IPS-11a (cell line): ENCODE measurements at regions not wholly inside any gene's neighbourhood (a gene's known extent, or its start where the extent isn't known, plus 50 kb on each side); places are given as distances from the start of the nearest gene placed in this dataset.
"Not testable (repeated sequence)": the region's sequence is repeated elsewhere in the genome, so short reads cannot be mapped to it uniquely, and the experiment has no call there.

Source experiments
- H3K4me3 ChIP-seq: one replicate; pipeline ENCODE4 v1.5.1; 2013; ENCODE audit warnings: low read depth, low read length, control low read depth

DNA sequence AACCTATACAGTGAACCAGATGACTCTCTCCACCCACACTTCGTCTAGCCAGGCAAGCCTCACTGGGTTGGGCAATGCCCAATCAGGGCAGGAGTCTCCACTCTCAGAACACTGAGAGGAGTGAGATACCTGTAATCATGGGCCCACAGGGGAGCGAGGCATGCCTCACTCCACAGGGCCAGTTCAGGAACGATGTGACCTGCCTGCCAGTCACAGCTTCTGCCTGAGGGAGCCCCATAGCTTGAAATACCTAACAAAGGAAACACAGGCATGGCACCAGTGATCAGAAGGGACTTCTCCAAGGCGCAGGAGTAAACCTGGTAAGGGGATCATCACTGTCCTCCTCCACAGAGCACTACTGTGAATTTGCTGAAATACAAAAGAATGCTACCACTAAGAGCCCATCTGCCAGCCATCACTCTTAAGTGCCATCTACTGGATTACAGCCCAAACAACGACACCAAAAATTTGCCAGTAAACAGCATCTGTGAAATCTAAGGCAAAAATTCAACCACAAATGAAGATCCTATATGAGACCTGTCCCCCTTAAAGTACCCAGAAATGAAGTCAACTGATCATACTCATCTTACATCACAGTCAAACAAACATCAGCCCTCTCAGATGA, 689.9 kb upstream of the SEMA6D start:
- H3K4me3 ChIP-seq: no peak overlapping the region

DNA sequence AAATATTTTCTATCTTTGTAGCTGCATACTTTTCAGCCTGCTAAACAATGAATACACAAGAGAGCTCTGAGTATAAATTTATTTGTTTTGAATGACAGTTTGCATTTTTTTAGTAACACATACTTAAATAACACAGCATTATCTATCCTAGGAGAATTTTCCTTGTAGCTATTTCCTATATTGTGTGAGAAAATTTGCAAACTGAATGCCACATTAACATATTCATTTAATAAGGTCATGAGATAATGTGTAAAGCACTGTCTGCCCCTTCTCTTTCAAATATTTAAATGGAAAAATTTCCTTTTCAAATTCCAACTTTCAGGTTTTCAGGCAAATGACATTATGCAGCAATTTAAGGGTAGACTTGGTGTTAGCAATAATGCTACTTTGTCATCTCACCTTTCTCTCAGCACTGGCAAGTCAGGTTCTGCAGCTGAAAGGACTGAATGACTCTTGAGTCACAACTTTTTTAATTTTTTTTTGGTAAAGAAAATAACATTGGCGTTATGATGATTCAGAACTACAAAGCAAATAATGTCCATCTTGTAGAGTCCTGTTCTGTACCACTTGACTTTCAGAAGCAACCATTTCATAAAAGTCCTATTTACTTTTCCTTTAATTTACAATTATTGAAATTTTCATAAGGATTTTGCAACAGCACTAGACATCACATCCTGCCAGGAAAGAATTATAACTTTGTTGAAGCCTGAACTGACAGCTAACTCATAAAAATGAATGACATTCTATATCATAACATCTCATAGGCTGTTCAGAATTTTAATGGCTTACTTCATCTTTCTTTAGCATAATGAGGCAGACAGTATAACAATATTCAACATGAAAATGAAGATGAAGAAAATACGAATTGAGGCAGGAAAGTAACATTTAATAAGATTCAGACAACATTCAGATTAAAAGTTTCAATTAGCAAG, 681.6 kb upstream of the SEMA6D start:
- H3K4me3 ChIP-seq: no peak overlapping the region

DNA sequence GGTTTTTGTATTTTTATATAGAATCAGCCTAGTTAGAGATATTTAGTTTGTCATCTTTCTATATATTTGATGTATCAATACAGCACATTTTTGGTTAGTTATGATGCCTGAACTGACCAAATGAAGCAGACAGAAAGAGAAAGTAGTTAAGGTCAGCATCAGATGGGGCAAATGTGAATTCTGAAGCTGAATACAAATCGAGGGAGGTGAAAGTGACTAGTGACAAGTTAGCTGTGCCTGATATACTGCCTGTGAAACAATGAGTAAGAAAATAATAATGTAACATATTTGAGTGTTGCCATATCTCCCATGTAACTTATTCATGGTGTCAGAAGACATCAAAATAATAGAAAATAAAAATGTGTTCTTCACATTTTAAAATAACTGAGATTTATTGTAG, 680.3 kb upstream of the SEMA6D start:
- H3K4me3 ChIP-seq: no peak overlapping the region

DNA sequence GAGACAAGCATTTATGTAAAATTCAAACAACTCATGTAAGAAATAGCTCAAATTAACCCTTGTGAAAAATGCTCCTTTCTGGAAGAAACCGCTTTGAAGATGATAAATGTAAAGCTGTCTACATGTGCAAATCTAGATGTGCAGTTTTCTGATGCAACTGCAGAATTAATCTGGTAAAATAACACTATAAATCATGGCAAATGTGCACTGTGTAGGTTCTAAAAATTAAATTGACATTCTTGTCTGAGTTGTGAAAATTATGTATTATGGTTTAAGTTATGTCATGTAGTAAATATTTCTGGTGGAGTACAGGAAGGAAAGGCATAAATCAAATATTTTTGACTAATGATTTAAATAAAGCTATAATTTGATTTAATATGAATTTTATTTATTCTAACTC, 678.1 kb upstream of the SEMA6D start:
- H3K4me3 ChIP-seq: no peak overlapping the region

DNA sequence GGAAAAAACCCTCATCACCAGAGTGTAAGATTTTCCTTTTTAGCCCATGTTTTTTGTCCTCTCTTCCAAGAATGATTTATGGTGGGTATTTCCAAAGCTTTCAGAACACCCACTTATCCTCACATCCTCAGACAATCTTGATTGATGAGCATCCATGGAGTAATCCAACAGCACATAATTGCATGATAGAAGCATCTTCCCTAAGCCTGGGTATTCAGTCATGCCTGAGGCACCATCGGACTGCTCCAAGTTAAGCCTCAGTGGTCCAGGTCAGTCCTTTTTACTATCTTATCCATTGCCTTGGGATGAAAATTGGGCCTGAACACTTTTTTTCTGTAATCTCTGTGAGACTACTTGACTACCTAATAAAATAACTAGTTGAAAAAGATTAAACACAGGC, 676.0 kb upstream of the SEMA6D start:
- no peak overlapping the region for H3K4me3 ChIP-seq

DNA sequence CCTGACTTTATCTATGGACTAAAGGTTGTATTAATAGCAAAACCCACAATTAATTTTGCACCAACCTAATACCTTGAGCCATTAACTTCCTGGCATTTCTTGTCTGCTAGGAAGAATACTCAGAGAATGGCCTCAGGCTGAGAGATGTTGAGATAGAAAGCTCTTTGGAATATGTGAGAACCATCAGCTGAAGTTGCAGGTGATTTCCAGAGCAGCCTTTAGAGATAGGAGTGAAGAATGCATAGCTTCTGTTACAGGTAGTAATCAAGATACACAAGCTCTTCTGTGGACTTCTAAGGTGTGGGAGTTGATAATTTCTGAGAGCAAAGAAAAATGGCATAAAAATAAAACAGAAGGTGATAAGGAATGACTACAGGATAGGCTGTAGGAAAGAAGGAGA, 669.3 kb upstream of the SEMA6D start:
- H3K4me3 ChIP-seq: not testable (repeated sequence)

DNA sequence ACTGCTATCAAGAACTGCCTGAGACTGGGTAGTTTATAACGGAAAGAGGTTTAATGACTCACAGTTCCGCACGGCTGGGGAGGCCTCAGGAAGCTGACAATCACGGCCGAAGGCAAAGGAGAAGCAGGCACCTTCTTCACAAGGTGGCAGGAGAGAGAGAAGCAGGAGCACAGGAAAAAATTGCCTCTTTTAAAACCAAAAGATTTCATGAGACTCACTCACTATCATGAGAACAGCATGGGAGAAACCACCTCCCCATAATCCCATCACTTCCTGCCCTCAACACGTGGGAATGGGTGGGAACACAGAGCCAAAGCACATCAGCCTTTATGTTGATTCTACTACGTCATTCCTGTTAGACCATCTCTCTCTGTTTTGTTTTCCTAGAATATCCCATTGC, 650.9 kb upstream of the SEMA6D start:
- no peak overlapping the region for H3K4me3 ChIP-seq

DNA sequence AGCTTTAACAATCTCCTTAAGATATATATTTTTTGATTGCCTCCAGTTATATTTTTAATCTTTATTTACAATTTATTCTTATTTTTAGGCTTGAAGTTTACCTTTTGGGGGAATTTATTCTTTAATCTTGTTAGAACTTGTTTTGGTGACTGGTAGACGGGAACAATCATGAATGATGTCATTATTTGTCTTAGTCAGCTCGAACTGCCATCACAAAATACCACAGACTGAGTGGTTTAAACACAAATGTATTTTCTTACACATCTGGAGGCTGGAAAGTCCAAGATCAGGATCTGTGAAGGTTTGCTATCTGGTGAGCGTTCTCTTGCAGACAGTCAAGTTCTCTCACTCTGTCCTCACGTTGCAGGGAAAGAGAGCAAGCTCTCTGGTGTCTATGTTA, 639.5 kb upstream of the SEMA6D start:
- not testable (repeated sequence) for H3K4me3 ChIP-seq

DNA sequence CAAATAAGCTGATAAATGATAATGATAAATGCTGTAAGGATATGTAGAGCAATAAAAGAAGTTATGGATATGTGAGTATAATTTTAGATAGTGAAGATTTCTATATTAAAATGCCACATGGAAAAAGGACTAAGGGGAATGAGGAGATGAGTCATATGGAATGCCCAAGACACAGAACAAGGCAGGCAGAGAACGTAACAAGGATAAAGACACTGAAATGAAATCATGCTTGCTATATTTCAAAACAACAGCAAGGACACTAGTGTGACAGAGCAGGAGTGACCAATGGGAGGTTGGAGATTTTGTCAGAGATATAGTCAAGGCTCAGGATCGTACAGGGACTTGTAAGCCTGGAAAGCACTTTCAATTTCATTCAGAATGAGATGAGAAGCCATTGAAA, 621.5 kb upstream of the SEMA6D start:
- H3K4me3 ChIP-seq: no peak overlapping the region

DNA sequence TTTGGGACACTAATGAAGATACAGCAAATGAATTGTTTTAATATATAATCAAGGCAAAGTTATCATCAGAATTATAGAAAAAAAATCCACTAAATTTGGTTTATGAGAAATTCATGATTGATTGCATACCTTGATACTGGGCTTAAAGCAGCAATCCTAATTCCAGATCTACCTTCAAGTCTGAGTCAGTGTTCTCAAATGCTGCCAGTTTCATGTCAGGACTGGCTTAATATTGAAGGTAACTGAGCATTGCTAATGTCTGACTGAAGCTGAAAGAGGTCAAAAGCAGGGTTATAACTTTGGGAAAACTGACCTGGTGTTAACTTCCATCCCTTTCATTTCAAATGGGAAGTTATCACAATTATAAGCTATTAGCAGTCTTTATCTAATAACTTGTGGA, 618.8 kb upstream of the SEMA6D start:
- H3K4me3 ChIP-seq: not testable (repeated sequence)

DNA sequence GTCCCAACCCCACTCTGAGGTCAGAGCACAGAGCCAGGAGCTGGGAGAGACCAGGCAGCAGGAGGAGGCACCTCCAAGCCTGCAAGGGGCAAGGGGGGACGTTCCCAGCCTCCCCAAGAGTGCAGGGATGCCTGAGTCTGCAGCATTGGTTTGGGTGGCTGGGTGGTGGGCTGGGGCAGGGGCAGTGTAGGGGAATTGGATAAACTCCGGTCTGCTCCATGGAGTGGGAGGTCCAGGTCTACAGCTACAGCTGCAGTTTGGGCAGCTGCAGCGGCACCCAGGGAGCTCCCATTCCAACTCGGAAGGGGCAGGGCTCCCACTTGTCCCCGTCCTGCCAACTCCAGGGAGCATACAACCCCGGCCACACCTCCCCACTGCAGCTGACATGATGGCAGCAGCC, 617.5 kb upstream of the SEMA6D start:
- not testable (repeated sequence) for H3K4me3 ChIP-seq

DNA sequence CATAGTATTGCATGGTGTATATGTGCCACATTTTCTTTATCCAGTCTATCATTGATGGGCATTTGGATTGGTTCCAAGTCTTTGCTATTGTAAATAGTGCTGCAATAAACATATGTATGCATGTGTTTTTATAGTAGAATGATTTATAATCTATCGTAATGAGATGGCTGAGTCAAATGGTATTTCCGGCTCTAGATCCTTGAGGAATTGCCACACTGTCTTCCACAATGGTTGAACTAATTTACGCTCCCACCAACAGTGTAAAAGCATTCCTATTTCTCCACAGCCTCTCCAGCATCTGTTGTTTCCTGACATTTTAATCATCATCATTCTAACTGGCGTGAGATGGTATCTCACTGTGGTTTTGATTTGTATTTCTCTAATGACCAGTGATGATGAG, 608.5 kb upstream of the SEMA6D start:
- H3K4me3 ChIP-seq: not testable (repeated sequence)

DNA sequence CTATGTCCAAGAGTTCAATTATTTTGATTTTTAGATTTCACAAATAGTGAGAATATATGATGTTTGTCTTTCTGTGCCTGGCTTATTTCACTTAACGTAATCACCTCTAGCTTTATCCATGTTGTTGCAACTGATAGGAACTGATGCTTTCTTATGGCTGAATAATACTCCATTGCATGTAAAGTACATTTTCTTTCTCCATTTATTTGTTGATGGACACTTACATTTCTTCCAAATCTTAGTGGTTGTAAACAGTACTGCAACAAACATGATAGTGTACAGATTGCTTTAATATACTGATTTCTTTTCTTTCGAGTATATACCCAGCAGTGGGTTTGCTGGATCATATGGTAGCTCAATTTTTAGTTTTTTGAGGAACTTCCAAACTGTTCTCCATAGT, 600.6 kb upstream of the SEMA6D start:
- no peak overlapping the region for H3K4me3 ChIP-seq

DNA sequence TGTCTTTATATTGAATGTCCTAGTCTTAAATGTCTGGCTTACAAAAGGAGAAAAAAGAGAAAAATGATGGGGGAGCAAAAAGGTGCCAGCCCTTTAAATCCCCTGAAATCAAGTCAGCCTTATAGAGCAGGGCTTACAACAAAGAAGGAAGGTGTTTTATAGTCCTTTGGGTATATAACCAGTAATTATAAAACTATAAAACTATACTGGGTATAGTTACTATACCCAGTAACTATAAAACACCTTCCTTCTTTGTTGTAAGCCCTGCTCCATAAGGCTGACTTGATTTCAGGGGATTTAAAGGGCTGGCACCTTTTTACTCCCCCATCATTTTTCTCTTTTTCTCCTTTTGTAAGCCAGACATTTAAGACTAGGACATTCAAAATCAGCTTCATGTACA, 598.0 kb upstream of the SEMA6D start:
- no peak overlapping the region for H3K4me3 ChIP-seq

DNA sequence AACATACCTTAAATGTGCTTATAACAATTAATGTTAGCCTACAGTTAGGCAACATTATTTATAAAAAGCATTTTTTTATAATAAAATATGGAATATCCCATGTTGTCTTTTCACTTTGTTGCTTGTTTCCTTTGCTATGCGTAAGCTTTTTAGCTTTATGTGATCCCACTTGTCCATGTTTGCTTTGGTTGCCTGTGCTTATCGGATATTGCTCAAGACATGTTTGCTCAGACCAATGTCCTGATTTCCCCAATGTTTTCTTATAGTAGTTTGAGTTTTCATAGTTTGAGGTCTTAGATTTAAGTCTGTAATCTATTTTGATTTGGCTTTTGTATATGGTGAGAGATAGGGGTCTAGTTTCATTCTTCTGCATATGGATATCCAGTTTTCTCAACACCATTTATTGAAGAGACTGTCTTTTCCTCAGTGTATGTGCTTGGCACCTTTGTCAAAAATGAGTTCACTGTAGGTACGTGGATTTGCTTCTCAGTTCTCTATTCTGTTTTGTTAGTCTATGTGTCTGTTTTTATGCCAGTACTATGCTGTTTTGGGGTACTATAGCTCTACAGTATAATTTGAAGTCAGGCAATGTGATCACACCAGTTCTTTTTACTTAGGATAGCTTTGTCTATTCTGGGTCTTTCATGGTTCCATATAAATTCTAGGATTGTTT, 592.7 kb upstream of the SEMA6D start:
- H3K4me3 ChIP-seq: no peak overlapping the region

DNA sequence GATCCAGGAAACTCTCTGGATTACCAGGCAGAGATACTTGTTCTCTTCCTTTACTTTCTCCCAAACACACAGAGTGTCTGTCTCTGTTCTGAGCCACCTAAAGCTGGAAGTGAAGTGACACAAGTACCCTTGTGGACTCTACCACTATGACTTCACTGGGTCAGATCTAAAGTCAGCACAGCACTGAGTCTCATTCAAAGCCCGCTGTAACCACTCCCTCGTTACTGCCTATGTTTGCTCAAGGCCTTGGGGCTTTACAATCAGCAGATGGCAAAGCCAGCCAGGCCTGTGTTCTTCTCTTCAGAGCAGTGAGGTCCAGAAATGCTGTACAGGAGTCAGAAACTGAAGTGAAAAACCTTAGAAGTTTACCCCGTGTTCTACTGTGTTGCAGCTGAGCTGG, 588.3 kb upstream of the SEMA6D start:
- H3K4me3 ChIP-seq: no peak overlapping the region

DNA sequence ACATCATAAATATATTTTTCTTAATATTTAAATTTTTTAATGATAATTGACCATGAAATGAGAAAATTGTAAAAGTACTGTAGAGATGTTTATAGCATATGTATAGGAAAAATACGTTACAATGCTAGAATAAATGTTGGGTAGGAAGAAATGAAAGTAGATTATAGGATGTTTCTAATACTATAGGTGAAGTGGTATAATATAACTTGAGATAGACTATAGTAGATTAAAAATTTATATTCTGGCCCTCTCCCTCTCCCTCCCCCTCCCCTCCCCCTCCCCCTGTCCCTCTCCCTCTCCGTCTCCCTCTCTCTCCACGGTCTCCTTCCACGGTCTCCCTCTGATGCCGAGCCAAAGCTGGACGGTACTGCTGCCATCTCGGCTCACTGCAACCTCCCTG, 585.9 kb upstream of the SEMA6D start:
- not testable (repeated sequence) for H3K4me3 ChIP-seq

DNA sequence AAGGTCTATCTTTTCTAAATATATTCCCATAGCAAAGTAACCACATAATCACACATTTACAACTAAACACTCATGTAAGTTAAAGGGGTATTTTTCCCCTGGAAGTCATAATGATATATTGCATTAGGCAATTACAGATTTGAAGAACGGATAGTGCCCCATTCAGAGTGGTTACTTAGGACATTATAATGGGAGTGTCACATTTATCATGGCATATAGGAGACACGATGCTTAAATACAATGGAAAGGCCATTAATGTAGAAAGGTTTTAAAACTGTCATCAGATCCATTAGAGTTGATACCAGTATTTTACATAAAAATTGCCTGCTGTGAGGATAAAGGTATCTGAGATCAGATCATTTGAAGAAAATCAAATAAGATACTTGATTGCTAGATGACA, 582.0 kb upstream of the SEMA6D start:
- H3K4me3 ChIP-seq: no peak overlapping the region

DNA sequence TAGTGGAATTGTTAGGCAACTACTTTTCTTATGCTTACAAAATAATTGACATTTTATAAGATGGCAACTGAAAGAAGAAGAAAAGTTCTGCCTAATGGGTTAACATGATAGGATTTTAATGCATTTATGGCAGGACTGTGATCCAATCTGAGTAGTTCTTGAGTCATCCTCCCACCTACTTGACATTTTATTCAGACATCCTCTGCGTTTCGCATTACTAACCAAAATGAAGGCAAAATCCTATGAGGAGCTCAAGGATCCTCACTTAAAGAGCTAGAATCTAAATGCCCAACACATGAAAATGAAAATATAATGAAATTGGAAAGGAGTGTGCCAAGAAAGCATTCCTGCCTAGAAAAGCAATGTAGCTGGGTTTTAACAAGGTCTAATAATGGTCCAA, 581.1 kb upstream of the SEMA6D start:
- H3K4me3 ChIP-seq: no peak overlapping the region

DNA sequence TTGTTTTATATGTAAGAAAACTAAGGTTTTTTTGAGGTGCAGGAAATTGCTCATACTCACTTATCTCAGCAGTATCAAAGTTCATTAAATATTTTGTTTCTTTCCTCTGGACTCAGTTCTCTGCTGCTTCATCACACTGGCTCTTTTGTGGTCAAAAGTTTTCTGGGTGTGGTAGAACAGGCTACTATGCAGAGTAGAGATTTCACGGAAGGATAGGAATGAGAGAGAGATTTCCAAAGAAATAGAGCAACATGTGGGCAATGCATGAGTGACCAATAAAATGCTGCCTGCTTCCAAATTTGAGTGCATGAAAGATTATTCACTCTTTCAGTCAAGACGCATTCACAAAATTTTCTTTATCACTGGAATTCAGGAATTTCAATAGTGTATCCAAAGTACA, 577.3 kb upstream of the SEMA6D start:
- no peak overlapping the region for H3K4me3 ChIP-seq

DNA sequence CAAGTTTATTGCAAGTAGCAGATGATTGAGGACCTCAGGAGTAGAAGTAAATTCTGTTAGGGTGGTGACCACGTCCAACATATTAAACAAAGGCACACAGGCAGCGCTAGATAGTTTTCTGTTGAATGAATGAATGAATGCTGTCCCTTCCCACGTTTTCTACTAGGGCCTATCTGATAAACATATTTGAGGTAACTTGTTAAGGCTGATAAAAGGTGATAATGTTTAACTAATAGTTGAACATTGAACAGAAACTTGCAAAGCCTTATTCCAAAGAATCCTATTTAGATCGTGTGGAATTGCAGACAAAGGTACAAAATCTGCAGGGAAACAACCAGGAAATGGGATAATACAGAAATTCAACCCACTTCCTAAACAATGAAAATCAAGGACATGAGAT, 559.5 kb upstream of the SEMA6D start:
- H3K4me3 ChIP-seq: no peak overlapping the region

DNA sequence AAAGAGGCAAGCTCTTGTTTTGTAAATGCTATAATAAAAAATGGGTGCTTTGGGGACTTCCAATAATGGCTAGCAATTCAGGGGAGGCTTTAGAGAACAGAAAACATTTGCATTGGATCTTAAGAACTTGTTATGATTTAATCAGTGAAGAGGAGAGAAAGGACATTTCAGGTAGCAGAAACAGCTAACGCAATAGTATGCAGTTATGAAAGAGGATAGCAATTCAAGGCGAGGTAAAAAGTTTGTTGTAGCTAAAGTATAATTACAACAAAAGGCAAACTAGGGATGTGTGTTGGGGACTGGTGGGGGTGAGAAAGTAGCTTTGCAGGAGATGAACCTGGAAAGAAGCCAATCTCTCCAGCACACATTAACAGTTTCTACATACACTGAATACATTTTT, 558.7 kb upstream of the SEMA6D start:
- H3K4me3 ChIP-seq: no peak overlapping the region
